Neural progenitor cell (in vitro differentiated cells): ENCODE measurements at regions not wholly inside any gene's neighbourhood (a gene's known extent, or its start where the extent isn't known, plus 50 kb on each side); places are given as distances from the start of the nearest gene placed in this dataset.

ENCODE experiments used
- DNase-seq: peaks from one replicate; pipeline ENCODE4 v3.0.0-alpha.2; 2016; ENCODE audit warnings: low spot score
- H2AFZ ChIP-seq: fragments of 200-600 bp; sonication (generic); replicated peaks from 2 replicates; pipeline ENCODE4 v1.6.1; 2016; ENCODE audit warnings: antibody characterized with exemption
- H3F3A ChIP-seq: fragments of 200-600 bp; sonication (generic); 2 replicates; pipeline ENCODE4 v1.6.1; 2016; ENCODE audit warnings: antibody characterized with exemption, low read depth
- H3K27ac ChIP-seq: fragments of 200-600 bp; sonication (generic); 2 replicates; pipeline ENCODE4 v1.5.1; 2016; ENCODE audit warnings: mild to moderate bottlenecking
- H3K27me3 ChIP-seq: fragments of 200-600 bp; sonication (generic); 2 replicates; pipeline ENCODE4 v1.6.1; 2016; ENCODE audit warnings: mild to moderate bottlenecking, moderate library complexity
- H3K36me3 ChIP-seq: fragments of 200-600 bp; sonication (generic); 2 replicates; pipeline ENCODE4 v1.5.1; 2016
- H3K4me1 ChIP-seq: fragments of 200-600 bp; sonication (generic); 2 replicates; pipeline ENCODE4 v1.6.1; 2016; ENCODE audit warnings: mixed run types
- H3K4me2 ChIP-seq: fragments of 200-600 bp; sonication (generic); 2 replicates; pipeline ENCODE4 v1.6.1; 2016
- H3K4me3 ChIP-seq: fragments of 200-600 bp; sonication (generic); 2 replicates; pipeline ENCODE4 v1.5.1; 2016
- H3K79me2 ChIP-seq: fragments of 200-600 bp; sonication (generic); 2 replicates; pipeline ENCODE4 v1.6.1; 2016; ENCODE audit warnings: low read depth
- H3K9ac ChIP-seq: fragments of 200-600 bp; sonication (generic); 2 replicates; pipeline ENCODE4 v1.6.1; 2016
- H3K9me3 ChIP-seq: fragments of 200-600 bp; sonication (generic); 2 replicates; pipeline ENCODE4 v1.5.1; 2016; ENCODE audit warnings: low read depth
- H4K20me1 ChIP-seq: fragments of 200-600 bp; sonication (generic); 2 replicates; pipeline ENCODE4 v1.6.1; 2016; ENCODE audit warnings: low read depth
- H3K27ac Mint-ChIP-seq: 3 replicates; pipeline ENCODE4 v1.8.0; 2021; ENCODE audit warnings: mixed read lengths
- H3K27me3 Mint-ChIP-seq: 2 replicates; pipeline ENCODE4 v1.8.0; 2022; ENCODE audit warnings: low read depth, mild to moderate bottlenecking, inconsistent platforms, moderate library complexity, mixed read lengths; ENCODE audit not compliant: insufficient read depth
- H3K36me3 Mint-ChIP-seq: 3 replicates; pipeline ENCODE4 v1.8.0; 2021; ENCODE audit warnings: mixed read lengths
- H3K4me1 Mint-ChIP-seq: 3 replicates; pipeline ENCODE4 v1.8.0; 2021; ENCODE audit warnings: mixed read lengths
- H3K4me3 Mint-ChIP-seq: 3 replicates; pipeline ENCODE4 v1.8.0; 2021; ENCODE audit warnings: mild to moderate bottlenecking, moderate library complexity, mixed read lengths
- H3K9me3 Mint-ChIP-seq: 3 replicates; pipeline ENCODE4 v1.8.0; 2020; ENCODE audit warnings: mixed read lengths
- EZH2 ChIP-seq: fragments of 200-600 bp; sonication (generic); IDR thresholded peaks from 2 replicates; pipeline ENCODE4 v1.6.1; 2017; ENCODE audit warnings: antibody characterized with exemption, mild to moderate bottlenecking, moderate library complexity
- EZH2phosphoT487 ChIP-seq: fragments of 200-600 bp; sonication (generic); IDR thresholded peaks from 2 replicates; pipeline ENCODE4 v1.6.1; 2017; ENCODE audit warnings: antibody characterized with exemption
- TF ChIP-seq, protein P1 (sequence below): fragments of 200-600 bp; sonication (generic); IDR thresholded peaks from 2 replicates; pipeline ENCODE4 v1.5.1; 2017; ENCODE audit warnings: antibody characterized with exemption, mild to moderate bottlenecking

DNA sequence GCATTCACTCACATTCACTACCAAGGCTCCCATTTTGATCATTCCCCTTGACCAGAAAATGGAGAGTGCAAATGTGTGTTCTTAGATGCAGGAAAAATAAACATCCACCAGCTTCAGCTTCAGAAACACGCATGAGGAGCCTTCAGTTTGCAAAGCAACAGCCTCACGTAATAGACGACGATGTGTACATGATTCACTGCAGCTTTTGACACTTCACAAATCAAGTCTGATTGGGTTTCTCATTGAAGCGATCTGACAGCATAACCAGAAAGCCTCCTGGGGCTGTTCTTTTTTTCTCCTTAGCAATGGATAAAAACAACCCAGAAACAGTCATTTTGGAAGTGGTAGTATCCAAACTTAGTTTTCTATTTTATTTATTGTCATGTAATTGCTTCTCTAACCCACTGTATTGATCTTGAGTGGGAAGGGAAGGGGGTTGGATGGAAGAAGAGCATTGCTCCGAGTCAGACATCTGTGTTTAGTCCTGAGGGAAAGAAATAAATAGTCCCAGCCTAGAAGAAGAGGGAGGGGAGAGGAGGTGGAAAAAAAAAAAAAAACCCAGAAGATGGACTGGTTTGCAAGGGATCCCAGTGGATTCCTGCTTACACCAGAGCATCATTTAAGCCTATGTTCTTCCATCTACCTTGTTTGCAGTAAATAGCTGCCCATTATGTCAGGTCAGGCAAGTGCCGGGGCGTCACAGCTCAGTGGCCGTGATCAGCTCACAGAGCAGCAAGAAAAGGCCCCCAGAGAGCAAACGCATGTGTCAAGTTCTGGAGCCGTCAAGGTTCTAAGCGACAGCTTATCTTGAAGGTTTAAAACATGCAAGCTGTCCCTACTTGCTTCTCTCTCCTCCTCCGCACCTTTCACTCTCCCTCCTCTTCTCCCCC is 190.2 kb upstream of the SNX2 start:
- Mint-ChIP-seq H3K27ac (no peak overlapping the region), H3K9me3 (no peaks in the 10 kb centered on the region), H3K36me3 (no peaks in the 10 kb centered on the region), H3K4me1 (no peaks in the 10 kb centered on the region), H3K27me3 (peaks cover 2% of the 10 kb centered on the region), H3K4me3 (no peak overlapping the region)
- no peak overlapping the region for H3K27ac ChIP-seq
- H3K4me3 ChIP-seq = no peak overlapping the region
- no peaks in the 10 kb centered on the region for H3F3A ChIP-seq
- no peaks in the 10 kb centered on the region for H3K36me3 ChIP-seq
- H3K27me3 ChIP-seq = no peaks in the 10 kb centered on the region
- H3K9me3 ChIP-seq = no peaks in the 10 kb centered on the region
- no peaks in the 10 kb centered on the region for H3K4me1 ChIP-seq
- no peaks in the 10 kb centered on the region for H4K20me1 ChIP-seq
- H2AFZ ChIP-seq = no peak overlapping the region
- H3K4me2 ChIP-seq = no peak overlapping the region
- TF ChIP-seq, protein P1, sequence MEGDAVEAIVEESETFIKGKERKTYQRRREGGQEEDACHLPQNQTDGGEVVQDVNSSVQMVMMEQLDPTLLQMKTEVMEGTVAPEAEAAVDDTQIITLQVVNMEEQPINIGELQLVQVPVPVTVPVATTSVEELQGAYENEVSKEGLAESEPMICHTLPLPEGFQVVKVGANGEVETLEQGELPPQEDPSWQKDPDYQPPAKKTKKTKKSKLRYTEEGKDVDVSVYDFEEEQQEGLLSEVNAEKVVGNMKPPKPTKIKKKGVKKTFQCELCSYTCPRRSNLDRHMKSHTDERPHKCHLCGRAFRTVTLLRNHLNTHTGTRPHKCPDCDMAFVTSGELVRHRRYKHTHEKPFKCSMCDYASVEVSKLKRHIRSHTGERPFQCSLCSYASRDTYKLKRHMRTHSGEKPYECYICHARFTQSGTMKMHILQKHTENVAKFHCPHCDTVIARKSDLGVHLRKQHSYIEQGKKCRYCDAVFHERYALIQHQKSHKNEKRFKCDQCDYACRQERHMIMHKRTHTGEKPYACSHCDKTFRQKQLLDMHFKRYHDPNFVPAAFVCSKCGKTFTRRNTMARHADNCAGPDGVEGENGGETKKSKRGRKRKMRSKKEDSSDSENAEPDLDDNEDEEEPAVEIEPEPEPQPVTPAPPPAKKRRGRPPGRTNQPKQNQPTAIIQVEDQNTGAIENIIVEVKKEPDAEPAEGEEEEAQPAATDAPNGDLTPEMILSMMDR = no peak
- TF ChIP-seq EZH2phosphoT487 = no peak
- no peak for TF ChIP-seq EZH2
- H3K9ac ChIP-seq = no peak overlapping the region
- DNase-seq = no peak
- H3K79me2 ChIP-seq = no peaks in the 10 kb centered on the region

- Histone ChIP-seq H3K79me2 (no peaks in the 10 kb centered on the region), H2AFZ (no peak overlapping the region), H3K4me3 (no peak overlapping the region), H3K36me3 (no peaks in the 10 kb centered on the region), H3K27me3 (no peaks in the 10 kb centered on the region), H3K9me3 (no peaks in the 10 kb centered on the region), H3K9ac (no peak overlapping the region), H3F3A (no peaks in the 10 kb centered on the region), H3K27ac (no peak overlapping the region), H3K4me2 (no peak overlapping the region), H3K4me1 (no peaks in the 10 kb centered on the region), H4K20me1 (no peaks in the 10 kb centered on the region)
- Mint-ChIP-seq H3K9me3 (no peaks in the 10 kb centered on the region), H3K4me1 (no peaks in the 10 kb centered on the region), H3K27ac (no peak overlapping the region), H3K36me3 (no peaks in the 10 kb centered on the region), H3K27me3 (peaks cover 2% of the 10 kb centered on the region), H3K4me3 (no peak overlapping the region)
- TF ChIP-seq, protein P1 = no peak
- TF ChIP-seq EZH2 (no peak), EZH2phosphoT487 (no peak)
- DNase-seq = no peak
These were observed 189.5 kb upstream of the SNX2 start for GRCh38 chr5:122585371-122585770.

- Histone ChIP-seq H4K20me1 (no peaks in the 10 kb centered on the region), H3K4me1 (no peaks in the 10 kb centered on the region), H3K36me3 (no peaks in the 10 kb centered on the region), H3K4me3 (no peak overlapping the region), H3K4me2 (no peak overlapping the region), H3K79me2 (no peaks in the 10 kb centered on the region), H3K27ac (no peak overlapping the region), H3K27me3 (no peaks in the 10 kb centered on the region), H3K9ac (no peak overlapping the region), H2AFZ (no peak overlapping the region), H3F3A (no peaks in the 10 kb centered on the region), H3K9me3 (no peaks in the 10 kb centered on the region)
- TF ChIP-seq EZH2phosphoT487 (no peak), EZH2 (no peak)
- TF ChIP-seq, protein P1 = no peak
- Mint-ChIP-seq H3K9me3 (no peaks in the 10 kb centered on the region), H3K4me3 (no peak overlapping the region), H3K27ac (no peak overlapping the region), H3K36me3 (no peaks in the 10 kb centered on the region), H3K27me3 (no peaks in the 10 kb centered on the region), H3K4me1 (no peaks in the 10 kb centered on the region)
- DNase-seq = no peak
These were observed 188.5 kb upstream of the SNX2 start for GRCh38 chr5:122586351-122586750.
